GM19397 (cell line): ENCODE measurements at regions not wholly inside any gene's neighbourhood (a gene's known extent, or its start where the extent isn't known, plus 50 kb on each side); places are given as distances from the start of the nearest gene placed in this dataset.

ENCODE experiments used
- ATAC-seq: cut with Tn5 transposase; IDR thresholded peaks from one replicate; pipeline ENCODE4 v1.9.1; 2021; ENCODE audit warnings: mild to moderate bottlenecking, moderate library complexity; ENCODE audit not compliant: unreplicated experiment

DNA sequence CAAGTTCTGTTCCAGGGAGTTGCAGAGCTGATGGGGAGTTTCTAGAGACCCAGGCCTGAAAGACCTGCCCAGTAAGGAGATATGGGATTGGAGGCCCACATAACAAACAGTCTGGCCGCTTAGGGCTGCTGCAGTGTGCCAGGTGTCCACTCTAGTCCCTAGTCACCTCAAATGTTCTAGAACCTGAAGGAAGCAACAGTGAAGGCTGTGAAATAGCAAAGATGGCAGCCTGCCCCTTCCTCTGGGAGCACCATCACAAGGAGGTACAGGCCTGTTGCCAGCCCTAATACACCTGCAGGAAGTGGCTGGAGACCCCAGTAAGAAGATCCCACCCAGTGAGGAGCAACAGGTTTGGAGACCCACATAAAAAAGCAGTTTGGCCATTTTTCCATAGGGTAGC lies 783.8 kb upstream of the EDIL3 start:
- ATAC-seq = no peak

DNA sequence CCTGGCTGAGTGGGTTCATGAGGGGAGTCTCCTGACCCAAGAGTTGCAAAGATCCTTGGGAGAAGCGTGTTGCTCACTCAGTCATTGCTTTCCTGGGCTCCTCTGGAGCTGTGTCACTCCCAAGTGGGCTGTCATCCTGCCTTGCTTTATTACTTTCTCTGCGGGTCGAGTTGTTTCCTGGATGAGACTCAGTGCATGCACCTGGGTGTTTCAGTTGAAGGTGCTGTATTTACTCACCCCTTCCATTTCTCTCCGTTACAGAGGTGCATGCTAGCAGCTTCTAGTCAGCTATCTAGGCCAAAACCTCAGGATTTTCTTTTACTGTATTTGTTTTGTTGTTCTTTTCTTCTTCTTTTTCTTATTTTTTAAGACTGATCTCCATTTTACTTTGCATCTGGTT lies 785.5 kb upstream of the EDIL3 start:
- no peak for ATAC-seq

DNA sequence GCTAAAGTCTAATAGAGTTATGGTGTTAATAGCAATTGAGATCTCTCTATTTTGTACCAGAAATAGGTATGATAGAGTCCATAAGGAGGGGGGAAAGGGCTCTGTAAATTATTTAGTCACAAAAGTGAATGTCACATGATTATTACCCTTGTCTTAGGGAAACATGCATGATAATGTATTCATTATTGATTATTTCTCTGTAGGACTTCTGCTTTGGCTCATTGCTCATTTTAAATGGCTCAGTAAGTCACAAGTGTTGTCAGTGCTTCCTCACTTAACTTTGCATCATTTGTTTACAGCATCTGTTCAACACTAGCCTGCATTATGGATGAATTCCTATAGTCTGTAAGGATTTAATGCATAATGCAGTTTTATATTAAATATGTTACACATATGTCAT lies 788.8 kb upstream of the EDIL3 start:
- no peak for ATAC-seq

DNA sequence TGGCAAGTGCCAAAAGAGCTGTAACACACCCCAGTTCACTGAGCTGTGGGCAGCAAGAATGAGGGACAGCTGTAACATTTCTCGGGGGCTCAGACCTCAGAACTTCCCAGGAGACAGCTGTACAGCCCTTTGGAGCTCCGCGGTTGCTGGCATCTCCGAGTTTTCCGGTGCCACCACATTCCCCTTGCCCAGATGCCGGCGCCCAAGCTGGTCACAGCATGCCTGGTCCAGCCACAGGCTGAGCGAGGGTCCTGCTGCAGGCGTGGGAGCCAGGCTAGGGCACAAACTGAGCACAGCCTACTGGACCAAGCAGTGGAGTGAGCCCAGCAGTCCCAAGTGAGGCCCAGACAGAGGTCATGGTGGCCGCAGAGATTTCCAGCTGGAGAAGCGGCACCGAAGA lies 797.7 kb upstream of the EDIL3 start:
- no peak for ATAC-seq

DNA sequence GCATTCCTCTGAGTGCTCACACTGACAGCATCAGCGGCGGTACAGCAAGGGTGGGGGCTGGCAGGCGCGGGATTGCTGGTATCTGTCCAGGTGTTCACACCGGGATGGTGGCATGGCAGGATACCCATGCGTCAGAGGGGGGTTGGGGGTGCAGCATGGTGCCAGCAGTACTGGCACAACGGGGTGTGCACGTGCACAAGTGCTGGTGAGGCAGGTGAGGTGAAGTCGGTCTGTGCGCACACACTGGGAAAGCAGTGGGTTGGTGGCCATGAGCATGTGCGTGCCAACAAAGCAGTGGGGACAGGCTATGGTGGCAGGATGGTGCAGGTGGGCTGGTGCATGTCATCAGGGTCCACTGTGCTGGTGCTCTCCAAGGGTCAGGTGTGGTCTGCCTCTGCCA lies 819.6 kb upstream of the EDIL3 start:
- no peak for ATAC-seq

DNA sequence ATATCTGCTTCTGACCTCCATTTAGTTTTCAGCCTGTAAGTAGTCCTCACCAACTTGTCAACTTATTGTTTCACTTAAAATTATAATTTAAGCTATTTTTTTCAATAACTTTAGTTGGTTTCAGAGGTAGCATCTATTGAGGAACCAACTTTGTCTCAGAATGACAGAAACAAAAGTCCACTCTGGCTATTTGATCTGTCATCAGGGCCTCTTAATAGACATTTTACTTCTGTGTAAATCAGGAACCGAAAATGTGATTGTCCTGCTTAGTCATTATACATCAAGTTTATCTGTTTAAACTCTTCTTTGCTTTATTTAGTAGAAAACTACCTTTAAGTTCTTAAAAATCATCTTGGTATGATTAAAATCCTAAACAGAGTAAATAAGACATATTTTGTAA lies 820.8 kb upstream of the EDIL3 start:
- no peak for ATAC-seq

DNA sequence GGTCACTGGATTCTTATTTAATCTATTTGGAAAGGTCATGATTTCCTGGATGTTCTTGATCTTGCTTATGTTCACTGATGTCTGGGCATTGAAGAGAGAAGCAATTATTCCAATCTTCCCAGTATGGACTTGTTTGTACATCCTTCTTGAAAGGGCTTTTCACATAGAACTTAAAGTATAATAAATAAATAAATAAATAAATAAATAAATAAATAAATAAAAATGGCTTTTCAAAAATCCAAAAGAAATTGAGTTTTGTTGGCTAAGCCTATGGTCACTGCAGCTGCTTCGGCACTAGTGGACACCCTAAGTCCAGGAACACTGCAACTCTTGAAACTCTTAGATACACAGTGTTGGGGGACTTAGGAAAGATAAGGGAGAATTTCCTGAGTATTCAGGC lies 840.7 kb upstream of the EDIL3 start:
- no peak for ATAC-seq

DNA sequence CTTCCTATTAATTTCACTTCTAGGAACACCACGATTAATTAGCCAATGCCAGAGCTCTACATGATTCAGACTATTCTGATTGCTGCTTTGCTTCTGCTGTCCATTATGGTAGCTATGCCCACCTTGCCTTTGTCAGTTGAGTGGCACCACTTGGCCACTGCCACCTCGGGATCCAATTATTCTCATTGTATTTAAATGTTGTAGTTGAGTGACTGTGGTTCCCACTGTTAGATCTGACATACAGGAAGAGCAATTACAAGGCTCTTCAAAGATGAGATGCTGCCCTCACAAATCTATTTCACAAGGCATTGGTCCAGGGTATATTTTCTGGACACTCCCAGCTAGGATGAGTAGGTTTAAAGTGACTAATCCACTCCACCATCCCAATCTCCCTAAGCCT lies 864.5 kb upstream of the EDIL3 start:
- no peak for ATAC-seq

DNA sequence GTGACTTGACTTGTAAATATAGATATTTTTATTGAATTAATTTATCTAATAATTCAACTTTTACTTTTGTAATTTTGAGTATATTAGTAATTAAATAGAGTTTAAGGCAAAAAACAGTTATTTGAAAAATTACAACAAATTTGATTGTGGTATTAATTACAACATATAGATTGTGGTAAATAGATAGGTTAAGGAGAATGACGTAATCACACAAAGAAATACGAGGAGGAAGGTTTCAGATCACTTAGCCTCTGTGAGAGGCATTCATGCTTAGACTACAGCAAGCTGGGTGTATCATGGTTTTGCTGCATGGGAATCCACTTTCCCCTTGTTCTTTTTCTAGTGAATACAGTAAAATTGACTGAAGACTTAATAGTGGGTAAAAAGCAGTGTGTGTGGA lies 878.4 kb upstream of the EDIL3 start:
- no peak for ATAC-seq

DNA sequence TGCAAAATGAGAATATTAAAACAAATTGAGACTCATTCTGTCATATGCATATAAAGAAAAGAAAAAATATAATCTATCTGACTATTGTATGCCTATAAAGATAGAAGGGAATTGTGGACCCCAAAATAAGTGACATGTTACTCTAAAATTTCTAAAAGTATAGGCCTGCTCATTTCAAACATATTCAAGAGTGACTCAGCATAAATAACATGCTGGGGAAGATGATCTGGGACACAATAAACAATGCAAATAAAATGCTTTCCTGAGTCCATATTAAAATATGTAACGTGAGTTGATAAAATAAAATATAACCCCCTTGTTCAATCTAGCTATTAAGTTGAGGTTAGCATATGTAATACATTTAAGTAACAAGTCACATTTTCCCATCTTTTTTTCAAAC lies 882.0 kb upstream of the EDIL3 start:
- no peak for ATAC-seq

DNA sequence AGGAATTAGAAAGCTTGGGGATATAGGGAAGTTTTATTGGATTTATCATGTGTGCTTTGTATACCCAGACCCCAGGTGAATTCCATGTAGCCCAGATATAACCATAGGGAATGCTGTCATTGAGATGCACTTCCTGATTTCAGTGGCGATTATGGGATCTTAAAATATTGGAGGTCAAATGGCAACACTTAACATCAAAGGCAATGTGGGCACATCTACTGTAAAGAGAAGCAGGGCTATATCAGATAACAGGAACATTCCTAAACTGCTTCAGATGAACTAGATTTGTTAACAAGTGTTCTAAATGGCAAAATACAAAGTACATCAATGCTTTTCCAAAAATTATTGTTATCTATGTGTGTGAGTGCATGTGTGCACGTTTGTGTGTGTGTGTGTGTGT lies 883.5 kb upstream of the EDIL3 start:
- no peak for ATAC-seq

DNA sequence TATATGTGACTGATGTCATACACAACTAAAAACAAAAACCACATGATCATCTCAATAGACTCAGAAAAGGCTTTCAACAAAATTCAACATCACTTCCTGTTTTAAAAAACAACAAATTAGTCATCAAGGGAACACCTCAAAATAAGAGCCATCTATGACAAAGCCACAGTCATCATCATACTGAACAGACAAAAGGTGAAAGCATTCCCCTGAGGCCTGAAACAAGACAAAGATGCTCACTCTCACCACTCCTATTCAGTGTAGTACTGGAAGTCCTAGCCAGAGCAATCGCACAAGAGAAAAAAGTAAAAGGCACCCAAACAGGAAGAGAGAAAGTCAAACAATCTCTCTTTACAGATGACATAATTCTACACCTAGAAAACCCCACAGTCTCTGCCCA lies 893.5 kb upstream of the EDIL3 start:
- peak; percentile 80 for ATAC-seq

DNA sequence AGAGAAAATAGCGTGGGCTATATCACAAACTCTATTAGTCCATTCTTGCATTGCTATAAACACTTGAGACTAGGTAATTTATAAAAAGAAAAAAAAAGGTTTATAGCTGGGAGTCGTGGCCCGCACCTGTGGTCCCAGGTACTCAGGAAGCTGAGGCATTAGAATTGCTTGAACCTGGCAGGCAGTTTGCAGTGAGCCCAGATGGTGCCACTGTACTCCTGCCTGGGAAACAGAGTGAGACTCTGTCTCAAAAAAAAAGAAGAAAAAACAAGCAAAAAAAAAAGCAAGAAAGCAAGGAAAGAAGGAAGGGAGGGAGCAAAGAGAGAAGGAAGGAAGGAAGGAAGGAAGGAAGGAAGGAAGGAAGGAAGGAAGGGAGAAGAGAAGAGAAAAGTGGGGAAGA lies 904.2 kb upstream of the EDIL3 start:
- no peak for ATAC-seq

DNA sequence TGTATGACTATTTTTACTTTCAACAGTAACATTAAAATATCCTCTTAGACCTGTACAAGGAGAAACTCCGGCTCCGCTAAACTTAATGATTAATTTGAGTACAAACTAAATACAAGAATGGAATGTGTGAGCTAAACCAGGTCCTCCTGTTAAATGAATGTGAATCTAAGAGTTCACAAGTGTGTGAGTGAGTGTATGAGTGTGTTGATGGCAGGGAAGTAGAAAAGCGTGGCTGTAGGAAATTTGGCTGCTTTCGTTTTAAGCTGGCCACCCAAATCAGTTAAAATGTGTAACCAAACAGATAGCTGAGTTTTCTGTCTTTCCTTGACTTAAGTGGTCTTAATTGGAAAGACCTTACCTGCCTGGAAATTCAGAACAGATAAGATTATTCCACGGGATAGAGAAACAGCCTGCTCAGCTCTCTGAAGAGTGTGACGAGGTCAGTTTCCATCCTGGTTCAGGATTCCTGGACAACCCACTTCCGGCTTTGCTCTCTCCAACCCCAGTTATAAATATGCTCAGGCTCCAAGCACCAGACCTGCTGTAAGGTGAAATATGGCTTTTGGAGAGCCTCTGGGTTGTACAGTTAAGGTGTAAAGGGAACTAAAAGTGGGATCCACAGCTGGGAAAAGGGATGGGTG lies 908.6 kb upstream of the EDIL3 start:
- no peak for ATAC-seq

DNA sequence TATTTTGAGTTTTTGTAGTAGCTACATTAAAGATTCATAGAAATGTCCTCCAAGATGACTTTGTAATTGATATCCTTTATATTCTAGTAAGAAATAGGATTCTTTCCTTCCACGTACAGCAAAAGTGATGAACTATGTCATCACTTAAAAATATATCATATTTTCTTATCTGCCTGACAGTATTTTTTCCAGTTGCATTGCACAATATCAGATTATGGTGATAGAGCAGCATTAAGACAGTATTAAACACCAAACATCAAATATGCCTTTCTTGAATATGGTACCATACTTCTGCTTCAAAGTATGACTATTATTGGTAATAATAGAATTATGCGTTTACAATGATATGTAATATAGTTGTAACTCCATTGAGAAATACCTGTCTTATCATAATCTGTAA lies 919.8 kb upstream of the EDIL3 start:
- ATAC-seq = no peak

DNA sequence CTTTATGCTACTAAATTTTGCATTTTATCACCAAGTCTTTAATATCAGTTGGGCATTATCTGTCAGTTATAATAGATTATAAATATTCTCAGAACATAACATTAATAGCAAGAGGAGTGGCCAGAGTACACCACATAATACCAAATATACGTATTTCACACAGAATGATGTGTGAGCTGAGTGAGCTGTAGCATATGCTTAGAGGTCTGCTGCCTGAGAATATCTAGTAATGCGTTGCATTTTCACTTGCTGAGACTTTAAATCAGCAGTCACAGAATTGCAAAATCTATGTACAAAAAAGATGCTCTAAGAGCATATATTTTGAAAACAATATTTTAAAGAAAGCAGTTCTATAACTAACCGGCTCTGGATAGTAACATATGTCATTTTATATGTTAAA lies 921.1 kb upstream of the EDIL3 start:
- no peak for ATAC-seq

DNA sequence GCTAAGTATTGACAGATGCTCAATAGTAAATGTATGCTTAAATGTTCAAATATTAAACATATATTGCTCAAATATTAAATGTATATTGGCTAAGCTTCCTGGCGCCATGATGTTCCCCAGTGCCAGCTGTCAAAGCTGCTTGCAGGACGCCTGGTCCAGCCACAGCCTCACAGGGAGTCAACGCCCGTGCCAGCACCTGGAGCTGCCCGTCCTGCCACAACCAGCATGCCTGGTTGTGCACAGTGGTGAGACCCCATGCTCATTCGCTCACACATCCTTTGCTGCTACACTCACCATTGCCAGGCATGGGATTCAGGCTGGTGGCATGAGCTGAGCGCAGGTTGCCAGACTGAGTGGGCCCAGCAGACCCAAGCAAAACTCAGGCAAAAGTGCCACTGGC lies 926.9 kb upstream of the EDIL3 start:
- ATAC-seq = no peak

DNA sequence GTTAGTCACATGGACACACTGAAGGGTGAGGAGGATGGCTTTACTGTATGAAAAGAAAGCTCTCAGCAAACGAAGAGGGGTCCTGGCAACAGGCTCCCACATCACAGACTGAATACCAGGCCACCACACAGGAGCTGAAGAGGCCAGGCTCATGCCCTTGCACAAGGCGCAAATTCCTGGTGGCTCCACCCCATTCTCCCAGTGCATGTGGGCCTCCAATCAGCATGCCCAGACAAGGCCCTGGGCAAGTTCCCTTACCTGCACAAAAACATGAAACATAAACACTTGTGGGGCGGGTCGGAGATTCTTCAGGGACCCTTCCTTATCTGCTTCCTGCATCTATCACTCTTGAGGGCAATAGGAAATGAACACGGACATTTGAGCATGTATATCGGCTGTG lies 935.8 kb upstream of the EDIL3 start:
- ATAC-seq = no peak

DNA sequence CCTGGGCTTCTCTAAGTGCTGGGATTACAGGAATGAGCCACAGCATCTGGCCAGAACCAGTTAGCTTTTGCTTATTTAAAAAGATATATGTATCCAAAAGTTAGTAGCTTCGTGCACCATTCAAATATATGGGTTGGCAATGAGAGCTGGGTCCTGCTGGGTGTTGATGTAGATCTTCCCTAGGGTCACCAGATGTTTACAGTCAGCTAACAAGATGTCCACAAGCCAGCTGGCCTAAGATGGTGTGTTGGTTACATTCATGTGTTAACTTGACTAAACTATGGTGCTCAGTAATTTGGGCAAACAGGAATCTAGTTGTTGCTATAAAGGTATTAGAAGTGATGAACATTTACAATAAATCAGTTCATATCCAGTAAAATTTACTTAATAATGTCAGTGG lies 948.6 kb upstream of the EDIL3 start:
- no peak for ATAC-seq

DNA sequence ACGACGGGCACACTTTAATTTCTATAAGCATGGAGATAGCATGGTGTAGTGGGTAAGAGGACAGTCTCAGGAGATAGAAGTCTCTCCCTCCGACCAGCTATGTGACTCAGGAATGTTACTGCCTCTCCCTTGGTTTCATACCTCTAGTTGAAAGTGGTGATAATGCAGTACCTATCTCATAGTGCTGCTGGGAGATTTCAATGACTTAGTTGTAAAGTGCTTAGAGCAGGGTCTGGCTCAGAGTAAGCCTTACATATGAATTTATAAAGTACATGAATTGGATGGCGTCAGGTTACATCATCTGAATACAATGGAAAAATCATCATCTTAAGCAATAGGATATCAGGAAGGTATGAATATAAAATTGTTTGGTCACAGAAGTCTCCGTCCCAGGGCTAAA lies 952.8 kb upstream of the EDIL3 start:
- ATAC-seq = no peak

DNA sequence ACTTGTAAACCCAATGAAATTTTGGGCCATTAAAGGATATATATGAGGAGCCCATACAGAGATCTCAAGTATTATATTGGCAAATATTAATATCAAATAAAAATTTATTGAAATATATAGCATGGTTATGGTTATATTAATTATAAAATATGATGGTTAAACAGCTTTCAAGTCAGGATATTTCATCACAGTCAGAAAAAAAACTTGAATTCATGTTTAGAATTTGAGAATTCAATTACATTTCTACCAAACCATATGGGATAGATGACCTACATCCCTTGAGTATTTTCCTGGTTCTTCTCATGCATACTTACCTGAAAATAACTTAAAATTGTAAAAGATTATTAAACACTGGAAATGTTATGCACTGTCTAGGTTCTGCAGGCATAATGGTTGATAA lies 956.1 kb upstream of the EDIL3 start:
- ATAC-seq = no peak

DNA sequence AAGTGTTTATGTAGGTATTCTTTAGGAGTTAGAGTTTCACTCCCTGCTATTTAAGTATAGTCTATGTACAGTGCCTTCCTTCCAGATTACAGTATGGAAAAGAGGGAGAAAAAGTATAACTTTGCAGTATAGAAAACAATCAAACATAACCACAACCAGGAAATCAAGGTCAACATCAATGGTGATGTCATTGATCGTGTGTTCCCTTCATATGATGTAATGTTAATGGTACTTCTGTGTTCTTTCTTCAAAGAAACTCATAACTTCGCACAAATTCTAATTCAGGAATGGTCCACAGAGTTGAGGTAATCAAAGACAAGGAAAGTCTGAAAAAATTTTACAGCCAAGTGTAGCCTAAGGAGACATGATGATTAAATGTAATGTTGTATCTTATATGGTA lies 961.1 kb upstream of the EDIL3 start:
- ATAC-seq = no peak

DNA sequence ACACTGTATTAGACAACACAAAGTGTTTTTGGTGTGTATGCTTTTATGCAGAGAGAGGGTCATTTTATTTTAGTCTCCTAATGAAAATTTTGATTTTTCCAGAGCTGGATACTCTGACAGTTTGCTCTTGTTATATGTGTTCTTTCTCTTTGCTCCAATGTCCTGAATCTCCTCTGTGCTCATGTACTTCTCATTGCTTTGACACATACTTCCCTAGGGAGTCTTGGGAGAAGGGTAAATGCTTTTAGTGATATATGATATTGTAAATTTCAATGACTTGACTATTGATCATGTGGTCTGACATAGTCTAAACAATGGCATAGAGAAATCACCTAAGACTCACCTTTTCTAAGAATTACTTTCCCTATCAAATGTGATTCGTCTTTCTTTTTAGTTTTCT lies 972.6 kb upstream of the EDIL3 start:
- no peak for ATAC-seq

DNA sequence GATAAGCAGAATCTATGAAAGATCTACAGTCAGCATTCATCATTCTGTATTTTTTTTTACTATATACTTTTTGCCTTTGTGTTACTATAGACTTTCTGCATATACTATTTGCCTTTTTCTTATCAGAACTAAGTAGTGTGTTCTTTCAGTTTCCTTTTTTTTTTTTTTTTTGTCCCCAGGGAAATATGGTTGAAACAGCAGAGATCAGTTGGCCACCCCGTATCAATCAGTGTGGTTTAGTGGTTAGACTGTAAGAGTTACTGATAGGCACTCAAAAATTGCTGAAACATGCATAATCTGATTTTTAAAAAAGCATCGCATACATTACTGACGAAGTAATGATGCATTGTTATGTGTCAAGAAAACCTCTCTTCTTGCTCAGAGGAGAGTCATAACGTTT lies 990.8 kb upstream of the EDIL3 start:
- ATAC-seq = no peak
